ENCODE measurements at regions not wholly inside any gene's neighbourhood (a gene's known extent, or its start where the extent isn't known, plus 50 kb on each side); places are given as distances from the start of the nearest gene placed in this dataset.

- TF ChIP-seq, protein P1, sequence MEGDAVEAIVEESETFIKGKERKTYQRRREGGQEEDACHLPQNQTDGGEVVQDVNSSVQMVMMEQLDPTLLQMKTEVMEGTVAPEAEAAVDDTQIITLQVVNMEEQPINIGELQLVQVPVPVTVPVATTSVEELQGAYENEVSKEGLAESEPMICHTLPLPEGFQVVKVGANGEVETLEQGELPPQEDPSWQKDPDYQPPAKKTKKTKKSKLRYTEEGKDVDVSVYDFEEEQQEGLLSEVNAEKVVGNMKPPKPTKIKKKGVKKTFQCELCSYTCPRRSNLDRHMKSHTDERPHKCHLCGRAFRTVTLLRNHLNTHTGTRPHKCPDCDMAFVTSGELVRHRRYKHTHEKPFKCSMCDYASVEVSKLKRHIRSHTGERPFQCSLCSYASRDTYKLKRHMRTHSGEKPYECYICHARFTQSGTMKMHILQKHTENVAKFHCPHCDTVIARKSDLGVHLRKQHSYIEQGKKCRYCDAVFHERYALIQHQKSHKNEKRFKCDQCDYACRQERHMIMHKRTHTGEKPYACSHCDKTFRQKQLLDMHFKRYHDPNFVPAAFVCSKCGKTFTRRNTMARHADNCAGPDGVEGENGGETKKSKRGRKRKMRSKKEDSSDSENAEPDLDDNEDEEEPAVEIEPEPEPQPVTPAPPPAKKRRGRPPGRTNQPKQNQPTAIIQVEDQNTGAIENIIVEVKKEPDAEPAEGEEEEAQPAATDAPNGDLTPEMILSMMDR (IDR thresholded peaks at IDR 0.05; ENCODE audit: low read depth, low read length) = no peak
- TF ChIP-seq POLR2A (IDR thresholded peaks at IDR 0.05; ENCODE audit: extremely low read depth, insufficient read length) = no peak
- no peak for TF ChIP-seq MYC (IDR thresholded peaks at IDR 0.05; ENCODE audit: low read depth, low read length)
- TF ChIP-seq, protein P2, sequence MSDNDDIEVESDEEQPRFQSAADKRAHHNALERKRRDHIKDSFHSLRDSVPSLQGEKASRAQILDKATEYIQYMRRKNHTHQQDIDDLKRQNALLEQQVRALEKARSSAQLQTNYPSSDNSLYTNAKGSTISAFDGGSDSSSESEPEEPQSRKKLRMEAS (IDR thresholded peaks at IDR 0.05; ENCODE audit: low read depth, low read length) = no peak
These were observed 79.1 kb upstream of the LMO3 start for GRCh38 chr12:16685107-16685506.

Measured in NB4 (cell line).